ENCODE measurements at regions not wholly inside any gene's neighbourhood (a gene's known extent, or its start where the extent isn't known, plus 50 kb on each side); places are given as distances from the start of the nearest gene placed in this dataset.

- RAD21 ChIA-PET (ENCODE audit: unreplicated experiment): no interaction called here
- intact Hi-C loops (cut with micrococcal nuclease; ENCODE audit: unreplicated experiment) (no loop called here), in situ Hi-C loops (cut with MboI) (no loop called here)
- Histone ChIP-seq H3K9me3 (replicated peaks; ENCODE audit: control insufficient read depth, insufficient read depth, low read length) (no peaks in the 10 kb centered on the region), H3K27me3 (replicated peaks in 1 of 2; ENCODE audit: control insufficient read depth in 2 of 2, insufficient read depth in 2 of 2, low read length in 1 of 2) (no peaks in the 10 kb centered on the region), H3K9ac (ENCODE audit: control insufficient read depth, insufficient read depth, low read length) (no peak overlapping the region), H2AFZ (ENCODE audit: control insufficient read depth, low read depth, low read length) (no peak overlapping the region), H3K36me3 (ENCODE audit: control insufficient read depth in 2 of 2, insufficient read depth in 2 of 2, low read length in 1 of 2) (no peaks in the 10 kb centered on the region), H3K4me2 (ENCODE audit: control insufficient read depth, insufficient read depth) (no peak overlapping the region), H3K4me1 (ENCODE audit: control insufficient read depth, insufficient read depth, low read length) (no peaks in the 10 kb centered on the region), H4K20me1 (ENCODE audit: control insufficient read depth, insufficient read depth) (no peaks in the 10 kb centered on the region), H3K79me2 (ENCODE audit: control insufficient read depth, insufficient read depth, low read length) (no peaks in the 10 kb centered on the region), H3K4me3 (no peak overlapping the region), H3K27ac (ENCODE audit: control insufficient read depth, insufficient read depth) (no peak overlapping the region)
- POLR2A ChIA-PET: no interaction called here
- DNase-seq (ENCODE audit: low read depth, low spot score): no peak
- TF ChIP-seq HDAC6 (IDR thresholded peaks at IDR 0.05; ENCODE audit: unreplicated experiment) (no peak), ASH2L (IDR thresholded peaks at IDR 0.05; ENCODE audit: borderline replicate concordance, low read depth) (no peak), ELK1 (IDR thresholded peaks at IDR 0.05; ENCODE audit: low read depth, low read length) (no peak), BRCA1 (IDR thresholded peaks at IDR 0.05; ENCODE audit: low read depth, low read length) (no peak), BCL11A (IDR thresholded peaks at IDR 0.05; ENCODE audit: low read depth, low read length) (no peak), RELB (IDR thresholded peaks at IDR 0.05; ENCODE audit: low read depth) (no peak), CEBPZ (IDR thresholded peaks at IDR 0.05; ENCODE audit: low read depth, low read length) (no peak), RUNX3 (IDR thresholded peaks at IDR 0.05; ENCODE audit: low read length) (no peak), ZNF274 (IDR thresholded peaks at IDR 0.05; ENCODE audit: insufficient read depth, insufficient read length) (no peak), E4F1 (IDR thresholded peaks at IDR 0.05; ENCODE audit: borderline replicate concordance, partially characterized antibody) (no peak), CREM (IDR thresholded peaks at IDR 0.05; ENCODE audit: low read depth) (no peak), NFXL1 (IDR thresholded peaks at IDR 0.05; ENCODE audit: borderline replicate concordance) (no peak)
- WGBS (ENCODE audit: insufficient coverage, insufficient replicate concordance, low lambda C conversion rate, missing lambda C conversion rate): 29% methylated on average over 3 of the region's 3 CpGs
- SMC1A ChIA-PET (ENCODE audit: uncharacterized antibody, unreplicated experiment): no interaction called here
- no peak for FAIRE-seq
- no TSS peak for BruUV-seq (replicated peaks)
- ATAC-seq: no peak
- CTCF ChIA-PET: no interaction called here
Observed at GRCh38 chrX:25601323-25601722, 536.8 kb upstream of the MAGEB18 start.
